IPS DF 19.7 (cell line): ENCODE measurements at regions not wholly inside any gene's neighbourhood (a gene's known extent, or its start where the extent isn't known, plus 50 kb on each side); places are given as distances from the start of the nearest gene placed in this dataset.

ENCODE experiments used
- DNase-seq: peaks from one replicate; pipeline ENCODE4 v3.0.0-alpha.2; 2013; ENCODE audit warnings: low read depth, low spot score

- DNase-seq, result no peak
Observed at GRCh38 chr6:90403489-90404381, 107.1 kb upstream of the BACH2 start.

GRCh38 chr6:90402831-90403192 lies 106.2 kb upstream of the BACH2 start:
- DNase-seq, result no peak

DNA sequence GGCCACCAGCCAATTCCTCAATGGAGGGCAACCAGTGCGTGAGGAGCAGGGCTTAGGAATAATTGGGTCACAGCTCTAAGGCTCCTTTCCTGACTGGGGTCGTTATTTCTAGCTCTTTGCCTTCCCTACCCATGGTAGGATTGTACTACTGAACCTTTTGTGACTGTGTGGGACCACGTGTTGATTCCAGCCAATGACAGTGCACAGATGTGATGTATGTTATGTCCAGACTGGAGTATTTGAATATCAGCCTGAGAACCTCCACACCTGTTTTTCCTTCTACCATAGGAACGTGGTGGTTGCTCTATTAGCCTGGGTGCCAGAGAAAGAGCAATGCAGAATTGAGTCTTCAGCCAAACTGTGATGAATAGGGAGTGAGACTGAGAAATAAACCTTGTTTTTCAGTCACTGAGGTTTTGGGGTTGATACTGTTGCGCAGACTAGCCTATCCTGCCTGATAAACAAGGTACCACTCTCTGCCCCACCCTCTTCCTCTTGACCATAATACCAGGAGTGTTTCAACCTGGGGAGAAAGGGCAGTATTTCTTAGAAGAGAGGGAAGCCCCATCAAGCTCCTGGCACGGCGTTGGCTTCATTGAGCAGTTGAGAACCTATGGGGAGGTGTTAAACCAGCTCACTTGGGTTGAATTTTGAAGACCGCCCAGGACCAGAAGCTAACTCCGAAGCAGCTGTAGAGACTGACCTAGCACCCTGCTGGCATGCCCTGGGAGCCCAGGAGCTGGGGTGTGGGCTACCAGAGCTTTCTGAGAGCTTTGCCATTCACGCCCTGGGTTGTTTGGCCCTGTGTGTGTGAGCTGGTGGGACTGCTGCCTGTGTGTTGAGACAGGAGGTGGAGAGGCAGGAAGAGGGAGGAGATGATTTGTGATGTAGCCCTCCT lies 105.5 kb upstream of the BACH2 start:
- no peak for DNase-seq

DNA sequence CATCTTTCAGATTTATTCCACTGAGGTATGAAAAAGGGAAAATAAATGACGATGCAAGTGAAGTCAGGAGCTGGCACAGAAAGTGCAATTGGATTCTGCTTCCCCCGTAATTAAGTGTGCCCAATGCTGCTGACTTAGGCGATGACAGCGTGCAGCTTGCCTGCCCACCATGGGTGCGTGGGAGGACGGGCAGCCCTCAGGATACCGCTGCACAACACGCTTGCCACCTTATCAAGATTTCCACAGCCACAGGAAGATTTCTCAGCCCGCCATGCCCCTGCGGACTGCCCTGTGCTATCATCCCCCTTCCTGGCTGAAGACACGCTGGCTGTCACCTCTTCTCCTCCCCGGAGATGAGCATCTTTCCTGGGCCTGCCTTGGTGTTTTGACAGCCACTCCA lies 103.3 kb upstream of the BACH2 start:
- DNase-seq, result no peak

DNA sequence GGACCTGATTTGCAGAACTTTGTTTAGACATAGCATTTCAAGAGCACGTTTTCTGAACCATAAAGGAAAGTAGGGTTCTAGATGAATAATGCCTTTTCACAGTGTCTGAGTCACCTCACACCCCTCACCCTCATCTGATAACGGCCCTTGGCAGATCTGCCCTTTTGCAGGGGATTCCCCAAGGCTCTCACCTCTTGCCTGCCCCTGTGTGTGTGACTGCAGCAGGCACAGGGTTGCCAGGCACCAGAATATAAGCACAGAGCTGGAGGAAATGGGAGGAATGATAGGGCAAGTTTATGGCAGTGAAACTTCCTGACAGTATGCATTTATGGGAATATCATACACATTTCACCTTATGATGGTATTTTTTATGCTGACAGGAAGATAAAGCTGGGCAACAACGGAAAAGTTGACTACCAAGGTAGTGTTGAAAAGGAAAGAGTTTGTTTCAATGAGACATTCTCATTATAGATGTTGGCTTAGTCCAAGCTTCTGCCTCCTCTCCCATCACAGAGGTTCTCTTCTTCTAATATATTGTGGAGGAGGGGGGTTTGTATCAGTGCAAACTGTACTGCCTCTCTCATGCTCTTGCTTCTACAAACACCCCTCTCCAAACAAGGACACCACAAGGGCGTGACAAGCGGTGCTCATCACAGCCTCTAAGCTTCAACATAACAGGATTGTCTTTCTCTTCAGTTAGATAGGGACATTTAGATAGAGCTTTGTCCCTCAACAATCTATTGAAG lies 101.5 kb upstream of the BACH2 start:
- no peak for DNase-seq

DNA sequence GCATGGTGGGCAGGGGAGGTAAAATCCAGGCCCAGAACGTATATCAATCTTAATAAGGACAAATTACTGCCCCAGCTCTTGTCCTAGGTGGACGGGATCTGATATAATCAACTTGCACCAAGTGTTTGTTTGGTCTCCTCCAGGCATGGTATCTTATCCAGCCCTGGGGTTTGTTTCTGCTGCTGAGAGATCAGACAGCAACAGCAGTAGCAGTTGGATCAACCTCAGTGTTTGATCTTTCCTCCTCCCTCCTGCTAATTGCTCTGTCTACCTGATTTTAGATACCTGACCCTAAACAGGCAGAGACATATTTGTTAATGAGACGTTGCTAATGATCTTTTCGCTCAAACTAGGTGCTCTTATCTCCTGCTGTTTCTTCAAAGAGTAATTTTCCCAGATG lies 100.4 kb upstream of the BACH2 start:
- no peak for DNase-seq

- no peak for DNase-seq
Observed at GRCh38 chr6:90393232-90393884, 96.7 kb upstream of the BACH2 start.

DNA sequence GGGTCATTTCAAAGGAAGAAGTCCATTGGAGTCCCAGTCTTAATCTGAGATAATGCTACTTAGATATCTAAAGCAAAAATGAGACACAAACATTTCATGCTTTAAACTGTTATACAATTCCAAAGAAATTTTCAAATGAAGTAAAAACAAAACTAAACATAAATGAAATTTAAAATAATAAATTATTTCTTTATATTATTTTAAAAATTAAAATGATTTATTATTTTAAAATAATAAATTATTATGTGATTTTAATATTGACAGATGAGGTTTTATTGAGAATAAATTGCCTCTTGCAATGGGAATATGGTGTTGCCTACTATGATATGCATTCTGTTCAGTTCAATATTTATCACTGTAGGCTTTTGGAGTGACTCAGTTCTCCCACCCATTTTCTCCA lies 93.7 kb upstream of the BACH2 start:
- DNase-seq, result no peak

GRCh38 chr6:90388395-90388794 lies 91.8 kb upstream of the BACH2 start:
- no peak for DNase-seq

DNA sequence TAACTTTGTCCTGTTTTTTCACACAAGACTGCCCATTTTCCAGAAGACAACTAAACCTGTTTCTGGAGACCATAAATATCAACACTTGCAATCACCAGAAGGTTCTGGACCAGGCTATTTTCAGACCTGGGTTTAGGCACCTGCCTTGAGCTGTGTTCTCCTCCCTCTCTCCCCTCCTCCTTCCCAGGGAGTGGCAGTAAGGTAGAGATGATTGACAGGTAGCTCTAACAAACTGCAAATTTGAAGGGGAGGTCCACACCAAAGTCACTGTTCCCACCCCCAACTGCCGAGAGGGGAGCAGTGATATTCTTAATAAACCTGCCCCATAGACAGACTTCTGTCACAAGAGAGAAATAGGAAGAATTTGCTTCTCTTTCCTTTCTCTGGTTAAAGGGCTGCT lies 91.2 kb upstream of the BACH2 start:
- DNase-seq, result no peak

- DNase-seq, result no peak
Observed at GRCh38 chr6:90387383-90387775, 90.7 kb upstream of the BACH2 start.

- no peak for DNase-seq
Observed at GRCh38 chr6:90386399-90387382, 90.0 kb upstream of the BACH2 start.

- no peak for DNase-seq
Observed at GRCh38 chr6:90385759-90386313, 89.2 kb upstream of the BACH2 start.

DNA sequence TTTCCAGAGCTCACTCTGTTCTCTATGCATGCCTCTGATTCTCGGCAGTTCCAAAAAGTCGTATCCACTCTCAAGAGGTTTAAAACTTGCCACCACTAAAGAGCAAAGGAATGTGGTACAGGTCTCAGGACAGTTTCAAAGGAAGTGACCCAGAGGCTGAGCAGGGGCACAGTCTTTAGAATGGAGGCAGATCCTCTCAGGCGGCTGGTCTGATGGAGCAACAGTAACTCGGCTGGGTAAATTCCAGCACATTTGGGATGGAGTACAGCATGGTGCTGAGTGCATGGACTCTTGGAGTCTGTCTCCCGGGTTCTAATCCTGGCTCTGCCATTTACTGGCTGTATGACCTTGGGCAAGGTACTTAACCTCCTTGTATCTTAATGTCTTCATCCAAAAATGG lies 88.1 kb upstream of the BACH2 start:
- no peak for DNase-seq

GRCh38 chr6:90383196-90383822 lies 86.7 kb upstream of the BACH2 start:
- no peak for DNase-seq

- no peak for DNase-seq
Observed at GRCh38 chr6:90382760-90383159, 86.1 kb upstream of the BACH2 start.

DNA sequence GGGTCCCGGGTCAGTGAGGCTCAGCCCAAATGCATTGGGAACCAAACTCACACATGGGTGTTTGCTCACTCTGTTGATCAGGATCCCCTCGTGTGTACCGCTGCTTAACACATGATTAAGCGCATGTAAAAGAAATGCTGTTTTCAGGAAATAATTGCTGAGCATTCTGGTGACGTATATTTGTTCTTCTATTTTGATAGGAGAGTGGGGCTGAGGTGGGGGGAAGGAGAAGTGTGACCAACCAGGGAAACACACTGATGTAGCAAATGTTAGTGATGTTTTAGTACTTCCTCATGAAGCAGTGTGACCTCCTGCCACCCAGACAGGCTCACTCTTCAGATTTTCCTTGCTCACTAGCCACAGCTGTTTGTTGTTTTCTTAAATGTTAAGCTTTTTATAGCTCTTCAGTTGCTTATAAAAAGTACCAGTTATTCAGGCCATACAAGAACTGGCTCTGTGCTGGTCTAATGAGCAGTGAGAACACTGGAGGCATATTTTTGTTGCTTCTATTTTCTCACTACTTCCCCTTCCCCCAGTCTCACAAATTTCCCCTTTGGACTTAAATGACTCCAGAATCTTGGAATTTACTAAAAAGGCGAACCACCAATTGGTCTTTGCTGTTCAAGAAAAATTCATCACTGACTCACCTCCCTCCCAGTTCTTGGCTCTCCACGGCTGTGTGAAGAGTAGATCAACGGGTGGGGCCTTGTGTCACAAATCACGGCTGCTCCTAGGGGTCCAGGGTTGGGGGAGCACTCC lies 79.2 kb upstream of the BACH2 start:
- no peak for DNase-seq

DNA sequence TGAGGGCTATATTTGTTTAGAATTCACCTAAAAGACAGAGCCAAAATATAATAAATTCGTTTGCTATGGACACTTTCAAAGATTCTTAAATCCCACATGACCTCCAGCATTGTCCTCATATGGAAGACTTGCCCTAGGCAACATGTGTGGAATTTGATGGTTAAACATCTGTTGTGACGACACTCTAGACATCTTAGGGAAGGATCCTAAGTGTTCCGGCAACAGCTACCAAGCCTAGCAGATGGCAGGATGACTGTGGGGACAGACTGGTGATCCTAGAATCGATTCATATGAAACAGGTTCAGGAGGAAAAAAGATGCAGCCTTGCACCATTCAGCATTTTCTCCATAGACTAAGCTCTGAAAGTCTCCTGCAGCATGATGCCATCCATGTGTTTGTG lies 77.6 kb upstream of the BACH2 start:
- DNase-seq, result no peak

- no peak for DNase-seq
Observed at GRCh38 chr6:90372885-90373284, 76.2 kb upstream of the BACH2 start.
